ENCODE measurements at regions not wholly inside any gene's neighbourhood (a gene's known extent, or its start where the extent isn't known, plus 50 kb on each side); places are given as distances from the start of the nearest gene placed in this dataset.

- Histone ChIP-seq H3K27me3 (ENCODE audit: control insufficient read depth in 1 of 2, insufficient read depth in 2 of 2, low read length in 2 of 2) (no peaks in the 10 kb centered on the region), H3K27ac (ENCODE audit: low read length) (no peak overlapping the region), H3K4me3 (ENCODE audit: low read length in 2 of 2) (no peak overlapping the region), H3K9ac (ENCODE audit: low read length in 2 of 2) (no peak overlapping the region), H3K36me3 (ENCODE audit: control insufficient read depth in 2 of 2, insufficient read depth in 2 of 2, low read length in 2 of 2) (no peaks in the 10 kb centered on the region), H3K4me1 (ENCODE audit: control insufficient read depth, insufficient read depth, low read length) (no peaks in the 10 kb centered on the region), H3K9me3 (ENCODE audit: control insufficient read depth in 2 of 2, low read length in 2 of 2) (no peaks in the 10 kb centered on the region)
These were observed 52.1 kb downstream of the GSC start for GRCh38 chr14:94717808-94718207.

- H3K27me3 ChIP-seq (ENCODE audit: control insufficient read depth in 1 of 2, insufficient read depth in 2 of 2, low read length in 2 of 2), result no peaks in the 10 kb centered on the region
- H3K36me3 ChIP-seq (ENCODE audit: control insufficient read depth in 2 of 2, insufficient read depth in 2 of 2, low read length in 2 of 2), result no peaks in the 10 kb centered on the region
- H3K4me1 ChIP-seq (ENCODE audit: control insufficient read depth, insufficient read depth, low read length), result no peaks in the 10 kb centered on the region
- H3K9me3 ChIP-seq (ENCODE audit: control insufficient read depth in 2 of 2, low read length in 2 of 2), result no peaks in the 10 kb centered on the region
- no peak overlapping the region for H3K9ac ChIP-seq (ENCODE audit: low read length in 2 of 2)
- no peak overlapping the region for H3K4me3 ChIP-seq (ENCODE audit: low read length in 2 of 2)
- H3K27ac ChIP-seq (ENCODE audit: low read length), result no peak overlapping the region
These were observed 52.9 kb downstream of the GSC start for GRCh38 chr14:94716976-94717375.

- Histone ChIP-seq H3K9me3 (ENCODE audit: control insufficient read depth in 2 of 2, low read length in 2 of 2) (no peaks in the 10 kb centered on the region), H3K9ac (ENCODE audit: low read length in 2 of 2) (no peak overlapping the region), H3K4me1 (ENCODE audit: control insufficient read depth, insufficient read depth, low read length) (no peaks in the 10 kb centered on the region), H3K36me3 (ENCODE audit: control insufficient read depth in 2 of 2, insufficient read depth in 2 of 2, low read length in 2 of 2) (no peaks in the 10 kb centered on the region), H3K27me3 (ENCODE audit: control insufficient read depth in 1 of 2, insufficient read depth in 2 of 2, low read length in 2 of 2) (peaks cover 0 to 8% of the 10 kb centered on the region in 2 donors), H3K27ac (ENCODE audit: low read length) (no peak overlapping the region), H3K4me3 (ENCODE audit: low read length in 2 of 2) (peak overlapping the region in 1 of 2 donors; percentile 29)
These were observed 56.8 kb downstream of the GSC start for GRCh38 chr14:94713115-94713514.

GRCh38 chr14:94710731-94711130 lies 59.2 kb downstream of the GSC start:
- H3K27me3 ChIP-seq (ENCODE audit: control insufficient read depth in 1 of 2, insufficient read depth in 2 of 2, low read length in 2 of 2), result peaks cover 0 to 16% of the 10 kb centered on the region in 2 donors
- no peaks in the 10 kb centered on the region for H3K36me3 ChIP-seq (ENCODE audit: control insufficient read depth in 2 of 2, insufficient read depth in 2 of 2, low read length in 2 of 2)
- no peak overlapping the region for H3K27ac ChIP-seq (ENCODE audit: low read length)
- H3K9me3 ChIP-seq (ENCODE audit: control insufficient read depth in 2 of 2, low read length in 2 of 2), result no peaks in the 10 kb centered on the region
- H3K9ac ChIP-seq (ENCODE audit: low read length in 2 of 2), result no peak overlapping the region
- no peak overlapping the region for H3K4me3 ChIP-seq (ENCODE audit: low read length in 2 of 2)
- H3K4me1 ChIP-seq (ENCODE audit: control insufficient read depth, insufficient read depth, low read length), result no peaks in the 10 kb centered on the region

GRCh38 chr14:94707494-94707893 lies 62.4 kb downstream of the GSC start:
- Histone ChIP-seq H3K27me3 (ENCODE audit: control insufficient read depth in 1 of 2, insufficient read depth in 2 of 2, low read length in 2 of 2) (peaks cover 0 to 16% of the 10 kb centered on the region in 2 donors), H3K9me3 (ENCODE audit: control insufficient read depth in 2 of 2, low read length in 2 of 2) (no peaks in the 10 kb centered on the region), H3K27ac (ENCODE audit: low read length) (no peak overlapping the region), H3K36me3 (ENCODE audit: control insufficient read depth in 2 of 2, insufficient read depth in 2 of 2, low read length in 2 of 2) (no peaks in the 10 kb centered on the region), H3K4me3 (ENCODE audit: low read length in 2 of 2) (no peak overlapping the region), H3K9ac (ENCODE audit: low read length in 2 of 2) (no peak overlapping the region), H3K4me1 (ENCODE audit: control insufficient read depth, insufficient read depth, low read length) (no peaks in the 10 kb centered on the region)

- H3K27me3 ChIP-seq (ENCODE audit: control insufficient read depth in 1 of 2, insufficient read depth in 2 of 2, low read length in 2 of 2), result peaks cover 0 to 10% of the 10 kb centered on the region in 2 donors
- no peak overlapping the region for H3K4me3 ChIP-seq (ENCODE audit: low read length in 2 of 2)
- no peaks in the 10 kb centered on the region for H3K9me3 ChIP-seq (ENCODE audit: control insufficient read depth in 2 of 2, low read length in 2 of 2)
- no peaks in the 10 kb centered on the region for H3K4me1 ChIP-seq (ENCODE audit: control insufficient read depth, insufficient read depth, low read length)
- no peaks in the 10 kb centered on the region for H3K36me3 ChIP-seq (ENCODE audit: control insufficient read depth in 2 of 2, insufficient read depth in 2 of 2, low read length in 2 of 2)
- no peak overlapping the region for H3K9ac ChIP-seq (ENCODE audit: low read length in 2 of 2)
- no peak overlapping the region for H3K27ac ChIP-seq (ENCODE audit: low read length)
These were observed 63.8 kb downstream of the GSC start for GRCh38 chr14:94706133-94706532.

GRCh38 chr14:94702629-94703028 lies 67.3 kb downstream of the GSC start:
- H3K27me3 ChIP-seq (ENCODE audit: control insufficient read depth in 1 of 2, insufficient read depth in 2 of 2, low read length in 2 of 2), result peaks cover 10 to 12% of the 10 kb centered on the region in 2 donors
- no peak overlapping the region for H3K4me3 ChIP-seq (ENCODE audit: low read length in 2 of 2)
- no peak overlapping the region for H3K9ac ChIP-seq (ENCODE audit: low read length in 2 of 2)
- no peaks in the 10 kb centered on the region for H3K4me1 ChIP-seq (ENCODE audit: control insufficient read depth, insufficient read depth, low read length)
- no peaks in the 10 kb centered on the region for H3K36me3 ChIP-seq (ENCODE audit: control insufficient read depth in 2 of 2, insufficient read depth in 2 of 2, low read length in 2 of 2)
- H3K27ac ChIP-seq (ENCODE audit: low read length), result no peak overlapping the region
- H3K9me3 ChIP-seq (ENCODE audit: control insufficient read depth in 2 of 2, low read length in 2 of 2), result no peaks in the 10 kb centered on the region

GRCh38 chr14:94701861-94702370 lies 68.0 kb downstream of the GSC start:
- Histone ChIP-seq H3K4me3 (ENCODE audit: low read length in 2 of 2) (no peak overlapping the region), H3K36me3 (ENCODE audit: control insufficient read depth in 2 of 2, insufficient read depth in 2 of 2, low read length in 2 of 2) (no peaks in the 10 kb centered on the region), H3K4me1 (ENCODE audit: control insufficient read depth, insufficient read depth, low read length) (no peaks in the 10 kb centered on the region), H3K9me3 (ENCODE audit: control insufficient read depth in 2 of 2, low read length in 2 of 2) (no peaks in the 10 kb centered on the region), H3K27me3 (ENCODE audit: control insufficient read depth in 1 of 2, insufficient read depth in 2 of 2, low read length in 2 of 2) (peaks cover 10% of the 10 kb centered on the region in 2 donors), H3K9ac (ENCODE audit: low read length in 2 of 2) (no peak overlapping the region), H3K27ac (ENCODE audit: low read length) (no peak overlapping the region)

- Histone ChIP-seq H3K36me3 (ENCODE audit: control insufficient read depth in 2 of 2, insufficient read depth in 2 of 2, low read length in 2 of 2) (no peaks in the 10 kb centered on the region), H3K4me1 (ENCODE audit: control insufficient read depth, insufficient read depth, low read length) (no peaks in the 10 kb centered on the region), H3K27me3 (ENCODE audit: control insufficient read depth in 1 of 2, insufficient read depth in 2 of 2, low read length in 2 of 2) (peaks cover 6 to 10% of the 10 kb centered on the region in 2 donors), H3K27ac (ENCODE audit: low read length) (no peak overlapping the region), H3K4me3 (ENCODE audit: low read length in 2 of 2) (no peak overlapping the region), H3K9me3 (ENCODE audit: control insufficient read depth in 2 of 2, low read length in 2 of 2) (no peaks in the 10 kb centered on the region), H3K9ac (ENCODE audit: low read length in 2 of 2) (no peak overlapping the region)
These were observed 69.6 kb downstream of the GSC start for GRCh38 chr14:94700336-94700735.

GRCh38 chr14:94699831-94700230 lies 70.1 kb downstream of the GSC start:
- Histone ChIP-seq H3K9ac (ENCODE audit: low read length in 2 of 2) (no peak overlapping the region), H3K4me3 (ENCODE audit: low read length in 2 of 2) (no peak overlapping the region)

GRCh38 chr14:94697773-94698556 lies 71.9 kb downstream of the GSC start:
- Histone ChIP-seq H3K4me3 (ENCODE audit: low read length in 2 of 2) (no peak overlapping the region), H3K27ac (ENCODE audit: low read length) (no peak overlapping the region), H3K36me3 (ENCODE audit: control insufficient read depth in 2 of 2, insufficient read depth in 2 of 2, low read length in 2 of 2) (no peaks in the 10 kb centered on the region), H3K9ac (ENCODE audit: low read length in 2 of 2) (no peak overlapping the region), H3K4me1 (ENCODE audit: control insufficient read depth, insufficient read depth, low read length) (no peaks in the 10 kb centered on the region), H3K9me3 (ENCODE audit: control insufficient read depth in 2 of 2, low read length in 2 of 2) (no peaks in the 10 kb centered on the region), H3K27me3 (ENCODE audit: control insufficient read depth in 1 of 2, insufficient read depth in 2 of 2, low read length in 2 of 2) (peaks cover 6 to 10% of the 10 kb centered on the region in 2 donors)

More at GRCh38 chr14:94699831-94700230, 70.1 kb downstream of the GSC start:
- Histone ChIP-seq H3K27me3 (ENCODE audit: control insufficient read depth in 1 of 2, insufficient read depth in 2 of 2, low read length in 2 of 2) (peaks cover 6 to 10% of the 10 kb centered on the region in 2 donors), H3K9me3 (ENCODE audit: control insufficient read depth in 2 of 2, low read length in 2 of 2) (no peaks in the 10 kb centered on the region), H3K27ac (ENCODE audit: low read length) (no peak overlapping the region), H3K36me3 (ENCODE audit: control insufficient read depth in 2 of 2, insufficient read depth in 2 of 2, low read length in 2 of 2) (no peaks in the 10 kb centered on the region), H3K4me1 (ENCODE audit: control insufficient read depth, insufficient read depth, low read length) (no peaks in the 10 kb centered on the region)
